Glutamatergic neuron (in vitro differentiated cells): ENCODE measurements at regions not wholly inside any gene's neighbourhood (a gene's known extent, or its start where the extent isn't known, plus 50 kb on each side); places are given as distances from the start of the nearest gene placed in this dataset.
"Not testable (repeated sequence)": the region's sequence is repeated elsewhere in the genome, so short reads cannot be mapped to it uniquely, and the experiment has no call there.

Source experiments
- DNase-seq: peaks from one replicate; pipeline ENCODE4 v3.0.0; 2022
- H3K27ac Mint-ChIP-seq: one replicate; pipeline ENCODE4 v1.8.0; 2020; ENCODE audit warnings: mild to moderate bottlenecking, mixed read lengths, inconsistent platforms; ENCODE audit not compliant: unreplicated experiment
- H3K27me3 Mint-ChIP-seq: one replicate; pipeline ENCODE4 v1.8.0; 2020; ENCODE audit warnings: mild to moderate bottlenecking, moderate library complexity, mixed read lengths, inconsistent platforms; ENCODE audit not compliant: unreplicated experiment
- H3K36me3 Mint-ChIP-seq: one replicate; pipeline ENCODE4 v1.8.0; 2020; ENCODE audit warnings: mild to moderate bottlenecking, mixed read lengths, inconsistent platforms; ENCODE audit not compliant: unreplicated experiment
- H3K4me1 Mint-ChIP-seq: one replicate; pipeline ENCODE4 v1.8.0; 2020; ENCODE audit warnings: mild to moderate bottlenecking, low read depth, mixed read lengths, inconsistent platforms; ENCODE audit not compliant: unreplicated experiment
- H3K4me3 Mint-ChIP-seq: one replicate; pipeline ENCODE4 v1.8.0; 2020; ENCODE audit warnings: mild to moderate bottlenecking, mixed read lengths, inconsistent platforms; ENCODE audit not compliant: unreplicated experiment
- H3K9me3 Mint-ChIP-seq: one replicate; pipeline ENCODE4 v1.8.0; 2020; ENCODE audit warnings: mild to moderate bottlenecking, moderate library complexity, mixed read lengths, inconsistent platforms; ENCODE audit not compliant: unreplicated experiment
- CTCF ChIP-seq: fragments of 200-600 bp; sonication (generic); IDR thresholded peaks from one replicate; pipeline ENCODE4 v1.5.0; 2021; ENCODE audit not compliant: partially characterized antibody, unreplicated experiment

GRCh38 chr6:100202417-100203194, 208.6 kb upstream of the MCHR2 start:
- Mint-ChIP-seq H3K9me3 (no peaks in the 10 kb centered on the region), H3K27me3 (no peaks in the 10 kb centered on the region), H3K4me1 (peaks cover 8% of the 10 kb centered on the region), H3K4me3 (no peak overlapping the region), H3K27ac (no peak overlapping the region), H3K36me3 (peaks cover 4% of the 10 kb centered on the region)
- no peak for TF ChIP-seq CTCF
- no peak for DNase-seq

- not testable (repeated sequence) for DNase-seq, H3K4me1 Mint-ChIP-seq, H3K27me3 Mint-ChIP-seq, H3K4me3 Mint-ChIP-seq, H3K9me3 Mint-ChIP-seq, H3K36me3 Mint-ChIP-seq, H3K27ac Mint-ChIP-seq
Observed at GRCh38 chr6:100196214-100196982, 202.4 kb upstream of the MCHR2 start.

- not testable (repeated sequence) for H3K4me1 Mint-ChIP-seq, H3K9me3 Mint-ChIP-seq, H3K27me3 Mint-ChIP-seq, H3K4me3 Mint-ChIP-seq, H3K36me3 Mint-ChIP-seq, DNase-seq, H3K27ac Mint-ChIP-seq
Observed at GRCh38 chr6:100195244-100195643, 201.2 kb upstream of the MCHR2 start.

GRCh38 chr6:100194535-100194934, 200.5 kb upstream of the MCHR2 start:
- DNase-seq: no peak
- no peak for TF ChIP-seq CTCF
- H3K27ac Mint-ChIP-seq: no peak overlapping the region
- H3K36me3 Mint-ChIP-seq: no peaks in the 10 kb centered on the region
- H3K9me3 Mint-ChIP-seq: peaks cover 4% of the 10 kb centered on the region
- H3K4me1 Mint-ChIP-seq: peaks cover 5% of the 10 kb centered on the region
- H3K27me3 Mint-ChIP-seq: peaks cover 3% of the 10 kb centered on the region
- no peak overlapping the region for H3K4me3 Mint-ChIP-seq

- Mint-ChIP-seq H3K36me3 (no peaks in the 10 kb centered on the region), H3K27me3 (peaks cover 3% of the 10 kb centered on the region), H3K4me1 (peaks cover 8% of the 10 kb centered on the region), H3K4me3 (no peak overlapping the region), H3K27ac (no peak overlapping the region), H3K9me3 (peaks cover 4% of the 10 kb centered on the region)
- no peak for DNase-seq
- no peak for TF ChIP-seq CTCF
Observed at GRCh38 chr6:100188754-100189153, 194.7 kb upstream of the MCHR2 start.

GRCh38 chr6:100186552-100186951, 192.5 kb upstream of the MCHR2 start:
- Mint-ChIP-seq H3K27me3 (no peaks in the 10 kb centered on the region), H3K4me3 (no peak overlapping the region), H3K27ac (no peak overlapping the region), H3K4me1 (peaks cover 3% of the 10 kb centered on the region), H3K36me3 (no peaks in the 10 kb centered on the region), H3K9me3 (no peaks in the 10 kb centered on the region)
- no peak for DNase-seq
- TF ChIP-seq CTCF: no peak
